ENCODE measurements at regions not wholly inside any gene's neighbourhood (a gene's known extent, or its start where the extent isn't known, plus 50 kb on each side); places are given as distances from the start of the nearest gene placed in this dataset.

DNA sequence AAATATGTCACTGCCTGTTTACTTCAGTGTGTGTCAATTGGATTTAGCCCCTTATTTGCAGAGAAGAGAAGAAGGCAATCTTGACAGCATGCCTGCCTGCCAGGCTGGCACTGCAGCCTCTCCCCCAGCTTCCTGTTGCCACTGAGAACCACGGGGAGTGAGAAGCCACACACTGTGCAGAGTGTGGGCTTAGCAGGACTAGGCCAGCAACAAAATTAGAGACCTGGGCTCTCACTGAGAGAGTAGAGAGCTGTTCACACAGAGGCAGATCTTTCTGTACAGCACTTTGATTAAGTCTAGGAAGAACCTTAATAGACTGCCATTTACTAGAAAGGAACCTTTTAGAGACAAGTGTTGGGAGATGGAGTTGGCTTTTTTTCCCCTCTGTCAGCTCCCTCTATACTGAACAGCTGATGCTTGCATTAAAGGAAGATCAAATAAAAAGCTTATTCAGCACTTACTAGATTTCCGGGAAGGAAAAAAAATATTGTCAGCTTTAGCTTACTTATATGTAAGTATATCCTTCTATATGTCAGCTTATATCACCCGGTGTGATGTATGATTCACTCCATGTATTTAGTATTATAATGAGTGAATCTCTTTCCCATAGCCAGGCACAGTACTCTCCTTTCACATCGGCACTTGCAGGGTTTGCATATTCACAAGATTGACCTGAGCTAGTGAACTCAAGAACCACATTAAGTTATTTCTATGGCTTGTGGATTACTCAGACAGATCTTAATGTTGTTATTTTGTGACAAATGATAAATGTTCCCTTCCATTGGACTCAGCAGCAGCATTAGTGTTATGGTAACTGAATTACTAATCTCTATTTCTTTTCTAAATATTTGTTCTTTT lies 851.0 kb upstream of the EPHA7 start:
- TF ChIP-seq POLR2AphosphoS5 (IDR thresholded peaks at IDR 0.05; ENCODE audit: low read depth, low read length) (no peak), TAF1 (IDR thresholded peaks at IDR 0.05; ENCODE audit: borderline replicate concordance, insufficient read depth, low read length) (no peak), SIN3A (IDR thresholded peaks at IDR 0.05; ENCODE audit: borderline replicate concordance, insufficient read depth, low read length) (no peak)
- TF ChIP-seq, protein P1, sequence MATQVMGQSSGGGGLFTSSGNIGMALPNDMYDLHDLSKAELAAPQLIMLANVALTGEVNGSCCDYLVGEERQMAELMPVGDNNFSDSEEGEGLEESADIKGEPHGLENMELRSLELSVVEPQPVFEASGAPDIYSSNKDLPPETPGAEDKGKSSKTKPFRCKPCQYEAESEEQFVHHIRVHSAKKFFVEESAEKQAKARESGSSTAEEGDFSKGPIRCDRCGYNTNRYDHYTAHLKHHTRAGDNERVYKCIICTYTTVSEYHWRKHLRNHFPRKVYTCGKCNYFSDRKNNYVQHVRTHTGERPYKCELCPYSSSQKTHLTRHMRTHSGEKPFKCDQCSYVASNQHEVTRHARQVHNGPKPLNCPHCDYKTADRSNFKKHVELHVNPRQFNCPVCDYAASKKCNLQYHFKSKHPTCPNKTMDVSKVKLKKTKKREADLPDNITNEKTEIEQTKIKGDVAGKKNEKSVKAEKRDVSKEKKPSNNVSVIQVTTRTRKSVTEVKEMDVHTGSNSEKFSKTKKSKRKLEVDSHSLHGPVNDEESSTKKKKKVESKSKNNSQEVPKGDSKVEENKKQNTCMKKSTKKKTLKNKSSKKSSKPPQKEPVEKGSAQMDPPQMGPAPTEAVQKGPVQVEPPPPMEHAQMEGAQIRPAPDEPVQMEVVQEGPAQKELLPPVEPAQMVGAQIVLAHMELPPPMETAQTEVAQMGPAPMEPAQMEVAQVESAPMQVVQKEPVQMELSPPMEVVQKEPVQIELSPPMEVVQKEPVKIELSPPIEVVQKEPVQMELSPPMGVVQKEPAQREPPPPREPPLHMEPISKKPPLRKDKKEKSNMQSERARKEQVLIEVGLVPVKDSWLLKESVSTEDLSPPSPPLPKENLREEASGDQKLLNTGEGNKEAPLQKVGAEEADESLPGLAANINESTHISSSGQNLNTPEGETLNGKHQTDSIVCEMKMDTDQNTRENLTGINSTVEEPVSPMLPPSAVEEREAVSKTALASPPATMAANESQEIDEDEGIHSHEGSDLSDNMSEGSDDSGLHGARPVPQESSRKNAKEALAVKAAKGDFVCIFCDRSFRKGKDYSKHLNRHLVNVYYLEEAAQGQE (IDR thresholded peaks at IDR 0.05; ENCODE audit: insufficient read depth in 1 of 2, low read depth in 2 of 2, low read length in 2 of 2) = no peak

Data from PFSK-1 (cell line).